ENCODE measurements at regions not wholly inside any gene's neighbourhood (a gene's known extent, or its start where the extent isn't known, plus 50 kb on each side); places are given as distances from the start of the nearest gene placed in this dataset.
"Not testable (repeated sequence)": the region's sequence is repeated elsewhere in the genome, so short reads cannot be mapped to it uniquely, and the experiment has no call there.

- Histone ChIP-seq H3K27me3 (ENCODE audit: control insufficient read depth in 3 of 3, insufficient read depth in 3 of 3, low read length in 3 of 3) (no peaks in the 10 kb centered on the region), H3K36me3 (ENCODE audit: control insufficient read depth in 3 of 3, insufficient read depth in 3 of 3, low read length in 3 of 3) (no peaks in the 10 kb centered on the region), H3K9me3 (ENCODE audit: control insufficient read depth in 3 of 3, low read length in 3 of 3) (peaks cover 0 to 10% (median 0%) of the 10 kb centered on the region in 3 donors)
These were observed 291.4 kb downstream of the SH2D4B start for GRCh38 chr10:80829151-80829550.

DNA sequence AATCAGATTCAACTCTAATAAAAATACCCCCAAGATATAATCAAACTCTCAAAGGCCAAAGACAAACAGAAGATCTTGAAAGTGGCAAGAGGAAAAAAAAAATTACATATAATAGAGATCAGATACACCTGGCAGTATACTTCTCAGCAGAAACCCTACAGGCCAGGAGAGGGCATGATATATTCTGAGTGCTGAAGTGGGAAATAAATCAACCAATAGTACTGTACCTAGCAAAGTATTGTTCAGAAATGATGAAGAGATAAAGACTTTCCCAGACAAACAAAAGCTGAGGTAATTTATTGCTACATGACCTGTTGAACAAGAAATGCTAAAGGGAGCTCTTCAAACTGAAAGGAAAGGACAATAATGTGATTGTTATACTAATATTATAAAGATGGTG is 291.9 kb downstream of the SH2D4B start:
- peaks cover 0 to 10% (median 0%) of the 10 kb centered on the region in 3 donors for H3K9me3 ChIP-seq (ENCODE audit: control insufficient read depth in 3 of 3, low read length in 3 of 3)
- no peaks in the 10 kb centered on the region for H3K4me1 ChIP-seq (ENCODE audit: control insufficient read depth in 3 of 3, insufficient read depth in 3 of 3, low read length in 3 of 3)
- H3K9ac ChIP-seq (ENCODE audit: low read depth in 1 of 3, low read length in 3 of 3): no peak overlapping the region
- H3K4me3 ChIP-seq (ENCODE audit: low read length in 3 of 3): no peak overlapping the region
- no peak overlapping the region for H3K27ac ChIP-seq (ENCODE audit: low read depth, low read length)
- no peaks in the 10 kb centered on the region for H3K36me3 ChIP-seq (ENCODE audit: control insufficient read depth in 3 of 3, insufficient read depth in 3 of 3, low read length in 3 of 3)
- H3K27me3 ChIP-seq (ENCODE audit: control insufficient read depth in 3 of 3, insufficient read depth in 3 of 3, low read length in 3 of 3): no peaks in the 10 kb centered on the region

More at GRCh38 chr10:80829151-80829550, 291.4 kb downstream of the SH2D4B start:
- no peak overlapping the region for H3K4me3 ChIP-seq (ENCODE audit: low read length in 3 of 3)
- no peaks in the 10 kb centered on the region for H3K4me1 ChIP-seq (ENCODE audit: control insufficient read depth in 3 of 3, insufficient read depth in 3 of 3, low read length in 3 of 3)
- H3K27ac ChIP-seq (ENCODE audit: low read depth, low read length): no peak overlapping the region
- no peak overlapping the region for H3K9ac ChIP-seq (ENCODE audit: low read depth in 1 of 3, low read length in 3 of 3)

GRCh38 chr10:80832693-80833092 is 295.0 kb downstream of the SH2D4B start:
- not testable (repeated sequence) for H3K27ac ChIP-seq (ENCODE audit: low read depth, low read length); H3K4me1 ChIP-seq (ENCODE audit: control insufficient read depth in 3 of 3, insufficient read depth in 3 of 3, low read length in 3 of 3); H3K36me3 ChIP-seq (ENCODE audit: control insufficient read depth in 3 of 3, insufficient read depth in 3 of 3, low read length in 3 of 3); H3K9me3 ChIP-seq (ENCODE audit: control insufficient read depth in 3 of 3, low read length in 3 of 3); H3K27me3 ChIP-seq (ENCODE audit: control insufficient read depth in 3 of 3, insufficient read depth in 3 of 3, low read length in 3 of 3); H3K4me3 ChIP-seq (ENCODE audit: low read length in 3 of 3); H3K9ac ChIP-seq (ENCODE audit: low read depth in 1 of 3, low read length in 3 of 3)

DNA sequence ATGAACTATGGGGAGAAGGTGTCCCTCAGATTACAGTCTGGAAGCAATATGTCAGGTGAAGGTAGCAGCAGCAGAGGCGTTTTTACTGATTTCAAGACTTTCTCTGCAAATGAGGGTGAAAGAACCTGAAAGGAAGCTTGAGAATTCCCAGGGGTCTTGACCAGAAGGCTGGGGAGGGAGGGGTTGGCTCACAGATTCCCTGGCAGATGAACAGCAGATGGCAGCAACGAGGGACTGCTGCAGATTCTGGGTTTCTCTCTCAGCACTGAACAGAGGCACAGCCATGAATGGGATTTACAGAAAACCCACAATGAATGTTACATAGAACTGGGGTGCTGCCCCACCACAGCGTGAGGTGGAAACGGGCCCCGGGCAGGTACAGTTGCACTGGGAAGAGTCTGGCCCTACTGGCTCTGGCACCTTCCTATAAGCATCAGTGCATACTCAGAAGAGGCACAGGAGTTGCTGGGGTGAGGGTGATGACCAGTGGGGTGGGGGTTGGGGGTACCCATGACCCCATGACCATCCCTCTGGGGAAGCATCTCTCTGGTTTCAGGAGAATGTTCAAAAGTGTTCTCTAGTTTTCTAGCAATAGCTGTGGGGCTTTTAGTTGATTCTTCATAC is 317.8 kb downstream of the SH2D4B start:
- no peak overlapping the region for H3K9ac ChIP-seq (ENCODE audit: low read depth in 1 of 3, low read length in 3 of 3)
- H3K27me3 ChIP-seq (ENCODE audit: control insufficient read depth in 3 of 3, insufficient read depth in 3 of 3, low read length in 3 of 3): no peaks in the 10 kb centered on the region
- H3K4me3 ChIP-seq (ENCODE audit: low read length in 3 of 3): no peak overlapping the region
- H3K9me3 ChIP-seq (ENCODE audit: control insufficient read depth in 3 of 3, low read length in 3 of 3): no peaks in the 10 kb centered on the region
- no peak overlapping the region for H3K27ac ChIP-seq (ENCODE audit: low read depth, low read length)
- no peaks in the 10 kb centered on the region for H3K4me1 ChIP-seq (ENCODE audit: control insufficient read depth in 3 of 3, insufficient read depth in 3 of 3, low read length in 3 of 3)
- no peaks in the 10 kb centered on the region for H3K36me3 ChIP-seq (ENCODE audit: control insufficient read depth in 3 of 3, insufficient read depth in 3 of 3, low read length in 3 of 3)

DNA sequence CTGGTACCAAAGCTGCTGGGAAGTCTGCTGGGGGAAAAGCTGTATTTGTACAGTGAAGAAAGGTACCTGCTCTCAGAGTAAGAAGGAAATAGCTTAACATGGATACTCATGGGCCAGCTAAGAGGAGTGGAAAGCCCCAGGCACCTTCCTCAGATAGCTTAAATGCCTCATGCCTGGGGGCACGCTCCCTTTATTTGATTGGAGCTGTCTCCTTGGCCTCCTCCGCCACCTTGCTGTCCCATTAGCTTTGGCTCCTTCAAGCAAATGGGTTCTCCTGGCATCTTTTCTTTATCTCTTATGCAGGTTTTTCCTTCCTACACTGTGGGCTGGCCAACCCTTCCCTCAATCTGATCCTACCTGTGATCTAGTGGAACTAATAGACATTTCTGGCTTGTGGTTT is 318.5 kb downstream of the SH2D4B start:
- H3K27me3 ChIP-seq (ENCODE audit: control insufficient read depth in 3 of 3, insufficient read depth in 3 of 3, low read length in 3 of 3): no peaks in the 10 kb centered on the region

GRCh38 chr10:80859279-80859678 is 321.6 kb downstream of the SH2D4B start:
- not testable (repeated sequence) for H3K9ac ChIP-seq (ENCODE audit: low read depth in 1 of 3, low read length in 3 of 3); H3K9me3 ChIP-seq (ENCODE audit: control insufficient read depth in 3 of 3, low read length in 3 of 3); H3K4me3 ChIP-seq (ENCODE audit: low read length in 3 of 3); H3K4me1 ChIP-seq (ENCODE audit: control insufficient read depth in 3 of 3, insufficient read depth in 3 of 3, low read length in 3 of 3); H3K36me3 ChIP-seq (ENCODE audit: control insufficient read depth in 3 of 3, insufficient read depth in 3 of 3, low read length in 3 of 3); H3K27ac ChIP-seq (ENCODE audit: low read depth, low read length); H3K27me3 ChIP-seq (ENCODE audit: control insufficient read depth in 3 of 3, insufficient read depth in 3 of 3, low read length in 3 of 3)

More for the DNA sequence above, 318.5 kb downstream of the SH2D4B start:
- Histone ChIP-seq H3K4me3 (ENCODE audit: low read length in 3 of 3) (no peak overlapping the region), H3K27ac (ENCODE audit: low read depth, low read length) (no peak overlapping the region), H3K36me3 (ENCODE audit: control insufficient read depth in 3 of 3, insufficient read depth in 3 of 3, low read length in 3 of 3) (no peaks in the 10 kb centered on the region), H3K4me1 (ENCODE audit: control insufficient read depth in 3 of 3, insufficient read depth in 3 of 3, low read length in 3 of 3) (no peaks in the 10 kb centered on the region), H3K9ac (ENCODE audit: low read depth in 1 of 3, low read length in 3 of 3) (no peak overlapping the region), H3K9me3 (ENCODE audit: control insufficient read depth in 3 of 3, low read length in 3 of 3) (no peaks in the 10 kb centered on the region)

DNA sequence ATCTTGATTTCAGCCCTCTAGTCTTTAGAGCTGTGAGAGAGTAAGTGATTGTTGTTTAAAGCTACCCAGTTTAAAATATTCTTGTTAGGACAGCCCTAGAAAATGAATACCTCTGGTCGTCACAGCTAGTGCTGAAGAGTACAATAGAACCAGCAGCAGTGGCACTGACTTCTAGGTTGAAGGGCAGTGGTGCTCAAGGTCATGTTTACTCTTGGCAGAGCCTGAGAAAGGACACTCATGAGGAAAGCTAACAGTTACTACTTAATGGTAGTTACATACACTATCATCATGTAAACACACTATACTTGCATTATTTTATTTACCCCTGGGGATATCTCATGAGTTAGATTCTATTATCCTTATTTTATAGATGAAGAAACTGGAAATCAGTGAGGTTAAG is 323.0 kb downstream of the SH2D4B start:
- no peak overlapping the region for H3K27ac ChIP-seq (ENCODE audit: low read depth, low read length)
- H3K36me3 ChIP-seq (ENCODE audit: control insufficient read depth in 3 of 3, insufficient read depth in 3 of 3, low read length in 3 of 3): no peaks in the 10 kb centered on the region
- no peaks in the 10 kb centered on the region for H3K27me3 ChIP-seq (ENCODE audit: control insufficient read depth in 3 of 3, insufficient read depth in 3 of 3, low read length in 3 of 3)
- no peak overlapping the region for H3K4me3 ChIP-seq (ENCODE audit: low read length in 3 of 3)
- no peaks in the 10 kb centered on the region for H3K9me3 ChIP-seq (ENCODE audit: control insufficient read depth in 3 of 3, low read length in 3 of 3)
- no peaks in the 10 kb centered on the region for H3K4me1 ChIP-seq (ENCODE audit: control insufficient read depth in 3 of 3, insufficient read depth in 3 of 3, low read length in 3 of 3)
- H3K9ac ChIP-seq (ENCODE audit: low read depth in 1 of 3, low read length in 3 of 3): no peak overlapping the region

DNA sequence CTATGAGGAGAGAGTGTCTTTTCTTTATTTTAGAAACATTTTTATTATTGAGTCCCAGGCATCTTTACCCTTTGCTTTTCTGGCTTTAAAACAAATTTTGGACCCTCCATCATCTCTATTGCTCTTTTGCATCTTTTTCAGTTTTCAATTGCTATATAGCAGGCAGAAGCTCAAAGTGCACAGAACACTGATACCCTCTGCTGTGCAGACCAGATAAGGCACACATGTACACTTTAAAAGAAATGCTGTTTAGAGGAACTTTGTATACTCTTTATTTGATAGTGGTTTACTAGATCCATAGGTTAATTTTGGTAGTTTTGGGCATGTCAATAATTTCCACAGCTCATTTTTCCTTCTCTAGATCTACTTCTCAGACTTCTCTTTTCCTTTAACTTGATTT is 324.2 kb downstream of the SH2D4B start:
- Histone ChIP-seq H3K27me3 (ENCODE audit: control insufficient read depth in 3 of 3, insufficient read depth in 3 of 3, low read length in 3 of 3) (no peaks in the 10 kb centered on the region), H3K9ac (ENCODE audit: low read depth in 1 of 3, low read length in 3 of 3) (no peak overlapping the region), H3K36me3 (ENCODE audit: control insufficient read depth in 3 of 3, insufficient read depth in 3 of 3, low read length in 3 of 3) (no peaks in the 10 kb centered on the region), H3K9me3 (ENCODE audit: control insufficient read depth in 3 of 3, low read length in 3 of 3) (no peaks in the 10 kb centered on the region), H3K27ac (ENCODE audit: low read depth, low read length) (no peak overlapping the region), H3K4me1 (ENCODE audit: control insufficient read depth in 3 of 3, insufficient read depth in 3 of 3, low read length in 3 of 3) (no peaks in the 10 kb centered on the region), H3K4me3 (ENCODE audit: low read length in 3 of 3) (no peak overlapping the region)

- Histone ChIP-seq H3K9me3 (ENCODE audit: control insufficient read depth in 3 of 3, low read length in 3 of 3) (peaks cover 0 to 3% (median 0%) of the 10 kb centered on the region in 3 donors), H3K36me3 (ENCODE audit: control insufficient read depth in 3 of 3, insufficient read depth in 3 of 3, low read length in 3 of 3) (no peaks in the 10 kb centered on the region), H3K4me3 (ENCODE audit: low read length in 3 of 3) (no peak overlapping the region), H3K27ac (ENCODE audit: low read depth, low read length) (no peak overlapping the region), H3K4me1 (ENCODE audit: control insufficient read depth in 3 of 3, insufficient read depth in 3 of 3, low read length in 3 of 3) (no peaks in the 10 kb centered on the region), H3K9ac (ENCODE audit: low read depth in 1 of 3, low read length in 3 of 3) (no peak overlapping the region), H3K27me3 (ENCODE audit: control insufficient read depth in 3 of 3, insufficient read depth in 3 of 3, low read length in 3 of 3) (no peaks in the 10 kb centered on the region)
These were observed 332.6 kb downstream of the SH2D4B start for GRCh38 chr10:80870282-80870681.

GRCh38 chr10:80871083-80871482 is 333.4 kb downstream of the SH2D4B start:
- Histone ChIP-seq H3K27ac (ENCODE audit: low read depth, low read length) (no peak overlapping the region), H3K9ac (ENCODE audit: low read depth in 1 of 3, low read length in 3 of 3) (no peak overlapping the region), H3K9me3 (ENCODE audit: control insufficient read depth in 3 of 3, low read length in 3 of 3) (peaks cover 0 to 3% (median 0%) of the 10 kb centered on the region in 3 donors), H3K36me3 (ENCODE audit: control insufficient read depth in 3 of 3, insufficient read depth in 3 of 3, low read length in 3 of 3) (no peaks in the 10 kb centered on the region), H3K27me3 (ENCODE audit: control insufficient read depth in 3 of 3, insufficient read depth in 3 of 3, low read length in 3 of 3) (no peaks in the 10 kb centered on the region), H3K4me1 (ENCODE audit: control insufficient read depth in 3 of 3, insufficient read depth in 3 of 3, low read length in 3 of 3) (no peaks in the 10 kb centered on the region), H3K4me3 (ENCODE audit: low read length in 3 of 3) (no peak overlapping the region)
